ENCODE measurements at regions not wholly inside any gene's neighbourhood (a gene's known extent, or its start where the extent isn't known, plus 50 kb on each side); places are given as distances from the start of the nearest gene placed in this dataset.

- TF ChIP-seq TAF1 (IDR thresholded peaks at IDR 0.05; ENCODE audit: low read depth, low read length) (no peak), POLR2A (IDR thresholded peaks at IDR 0.05; ENCODE audit: low read depth, low read length) (no peak), POU2F2 (IDR thresholded peaks at IDR 0.05; ENCODE audit: low read depth, low read length) (no peak), POLR2AphosphoS5 (IDR thresholded peaks at IDR 0.05; ENCODE audit: low read depth, low read length) (no peak), SPI1 (IDR thresholded peaks at IDR 0.05; ENCODE audit: low read depth, low read length) (no peak)
These were observed 114.8 kb upstream of the MED14 start for GRCh38 chrX:40849906-40850823.
